Psoas muscle (tissue), 7 donors: ENCODE measurements at regions not wholly inside any gene's neighbourhood (a gene's known extent, or its start where the extent isn't known, plus 50 kb on each side); places are given as distances from the start of the nearest gene placed in this dataset.

ENCODE experiments used
- ATAC-seq, 4 donors: fragments of 200-7000 bp; cut with Tn5 transposase; one replicate each; pipeline ENCODE4 v1.9.1; 2020; ENCODE audit warnings: moderate library complexity in 3 of 4, mild to moderate bottlenecking in 2 of 4
- DNase-seq, 2 donors: peaks; one replicate each; pipeline ENCODE4 v3.0.0-alpha.2; 2020
- H3K27ac ChIP-seq: fragments of 200-600 bp; one replicate; pipeline ENCODE4 v1.8.0; 2022
- H3K27me3 ChIP-seq, 3 donors: fragments of 200-600 bp in 1 of 3; one replicate each; pipeline versions ENCODE4 v1.6.1 to v1.8.0; 2013 to 2022; ENCODE audit warnings: low read length in 2 of 3, mild to moderate bottlenecking in 2 of 3, moderate library complexity in 1 of 3; ENCODE audit not compliant: insufficient read depth in 3 of 3
- H3K36me3 ChIP-seq, 2 donors: fragments of 200-600 bp in 1 of 2; one replicate each; pipeline versions ENCODE4 v1.6.1 to v1.8.0; 2013 to 2022; ENCODE audit warnings: low read depth in 1 of 2, mild to moderate bottlenecking in 1 of 2, moderate library complexity in 1 of 2; ENCODE audit not compliant: insufficient read depth in 1 of 2
- H3K4me1 ChIP-seq: fragments of 200-600 bp; one replicate; pipeline ENCODE4 v1.8.0; 2022
- H3K4me3 ChIP-seq: fragments of 200-600 bp; one replicate; pipeline ENCODE4 v1.8.0; 2022; ENCODE audit warnings: mild to moderate bottlenecking
- H3K9me3 ChIP-seq: fragments of 200-600 bp; one replicate; pipeline ENCODE4 v1.8.0; 2022
- CTCF ChIP-seq: fragments of 200-600 bp; IDR thresholded peaks from one replicate; pipeline ENCODE4 v1.8.0; 2022; ENCODE audit warnings: antibody characterized with exemption
- whole genome bisulfite sequencing, 3 donors: extraction: QIAGEN DNeasy Blood & Tissue Kit; methylation state at CpG; one replicate each; pipeline versions ENCODE4 v1.1.6 to v1.1.7; 2013; 5-methylcytosine and 5-hydroxymethylcytosine counted together
- intact Hi-C, 2 donors: fragments of 100-400 bp; cut with DNase I; formaldehyde crosslinking; loops; one replicate each; pipeline versions ENCODE4 v1.11.0 to v1.14.2; 2022
- donor health status: healthy with polysubstance abuse.
- donor health status: DM: no; HTN: no; CAD: no; lungs with moderate emphysema.
- donor health status: Bipolar disorder and iron deficiency.
- donor health status: healthy.
- donor health status: DM: yes; HTN: yes; CAD: no.
- donor health status: DM: no; HTN: no; CAD: no.
- donor health status: DM: yes; HTN: yes; CAD: no.

- no peaks in the 10 kb centered on the region for H3K27me3 ChIP-seq
- DNase-seq (no peak), ATAC-seq (no peak)
- H3K27ac ChIP-seq = no peak overlapping the region
- WGBS, 3 donors = 86 to 91% (median 89%) methylated on average over 30 of the region's 30 CpGs
- H3K4me1 ChIP-seq = no peaks in the 10 kb centered on the region
- no peaks in the 10 kb centered on the region for H3K9me3 ChIP-seq
- intact Hi-C loops = no loop called here
- no peaks in the 10 kb centered on the region for H3K36me3 ChIP-seq
- no peak overlapping the region for H3K4me3 ChIP-seq
- no peak for TF ChIP-seq CTCF
These were observed 188.0 kb downstream of the DLL1 start for GRCh38 chr6:170102582-170103481.

DNA sequence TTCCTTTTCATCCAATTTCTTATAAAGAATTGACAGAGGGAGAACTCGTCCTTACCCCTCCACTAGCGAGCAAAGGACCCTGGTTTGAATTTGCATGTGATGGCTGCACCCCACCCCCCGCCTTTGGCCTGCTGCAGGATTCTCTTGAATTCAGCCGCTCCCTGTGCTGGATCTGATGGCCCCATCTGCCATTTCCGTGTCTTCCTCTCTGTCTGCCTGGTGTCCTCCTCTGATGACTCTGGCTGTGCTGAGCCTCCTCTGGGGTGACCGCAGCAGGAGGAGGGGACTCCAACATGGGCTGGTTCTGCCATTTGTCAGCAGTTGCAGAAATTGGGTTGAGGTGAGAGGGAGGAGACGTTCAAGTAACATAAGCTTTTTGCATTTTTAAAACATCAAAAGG is 188.8 kb downstream of the DLL1 start:
- intact Hi-C loops = no loop called here
- Histone ChIP-seq H3K9me3 (no peaks in the 10 kb centered on the region), H3K27me3 (no peaks in the 10 kb centered on the region), H3K4me3 (no peak overlapping the region), H3K36me3 (no peaks in the 10 kb centered on the region), H3K27ac (no peak overlapping the region), H3K4me1 (peaks cover 2% of the 10 kb centered on the region)
- 87 to 91% (median 90%) methylated on average over 7 of the region's 7 CpGs for WGBS, 3 donors
- no peak for DNase-seq
- no peak for ATAC-seq
- TF ChIP-seq CTCF = no peak

DNA sequence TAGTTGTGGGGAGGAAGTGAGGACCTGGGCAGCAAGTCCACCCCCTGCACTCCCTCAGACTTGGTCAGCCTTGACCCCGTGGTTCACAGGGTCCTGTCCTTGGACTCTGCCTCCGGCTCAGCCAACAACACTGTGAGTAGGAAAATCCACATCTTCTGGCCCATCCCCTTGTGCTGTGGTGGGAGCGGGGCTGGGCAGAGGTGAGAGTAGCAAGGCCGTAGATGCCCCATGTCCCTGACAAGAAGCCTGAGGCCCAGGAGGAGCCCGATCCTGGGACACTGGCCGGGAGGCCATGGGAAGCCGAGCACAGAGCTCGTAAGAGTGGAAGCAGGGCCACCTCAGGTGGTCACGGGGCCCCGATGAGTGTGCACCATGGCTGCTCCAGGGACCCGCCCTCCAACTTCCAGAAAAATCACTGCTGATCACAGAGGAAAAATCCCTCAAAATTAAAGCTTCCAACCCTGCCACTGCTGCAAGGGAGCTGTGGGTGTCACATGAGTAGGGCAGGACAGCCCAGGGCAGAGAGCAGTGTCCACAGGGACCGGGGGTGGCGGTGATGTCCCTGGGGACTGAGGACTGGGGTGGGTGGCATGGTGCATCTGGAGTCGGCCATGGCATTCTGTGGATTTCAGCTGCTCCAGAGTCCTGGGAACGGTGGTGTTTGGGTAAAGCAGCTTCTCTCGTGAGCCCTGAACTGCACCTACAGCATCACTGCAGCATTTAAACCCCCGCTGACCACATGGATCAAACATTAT is 189.4 kb downstream of the DLL1 start:
- Histone ChIP-seq H3K36me3 (no peaks in the 10 kb centered on the region), H3K27me3 (no peaks in the 10 kb centered on the region), H3K9me3 (no peaks in the 10 kb centered on the region), H3K4me3 (no peak overlapping the region), H3K27ac (no peak overlapping the region), H3K4me1 (peaks cover 8% of the 10 kb centered on the region)
- DNase-seq = peak in 1 of 2 donors; percentile 38
- intact Hi-C loops = no loop called here
- no peak for ATAC-seq
- no peak for TF ChIP-seq CTCF
- WGBS, 3 donors = 94 to 97% (median 95%) methylated on average over 17 of the region's 17 CpGs

DNA sequence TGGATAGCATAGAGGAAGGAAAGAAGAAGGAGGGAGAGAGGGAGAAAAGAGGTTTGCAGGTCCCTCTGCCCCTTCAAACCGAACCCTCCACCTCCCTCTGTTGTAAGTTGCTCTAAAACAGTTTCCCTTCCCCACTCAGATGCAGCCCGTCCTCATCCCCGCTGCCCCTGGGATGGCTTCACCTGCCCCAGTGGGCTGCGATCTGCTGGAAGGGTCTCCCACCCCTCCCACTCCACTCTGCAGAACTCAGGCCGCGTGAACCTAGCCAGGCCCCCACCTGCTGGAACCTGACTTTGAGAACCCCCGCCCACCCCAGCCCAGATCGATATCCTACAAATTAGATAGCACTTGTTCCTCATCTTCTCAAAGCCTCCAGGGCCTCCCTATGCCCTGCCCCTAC is 190.8 kb downstream of the DLL1 start:
- 85 to 89% (median 88%) methylated on average over 8 of the region's 8 CpGs for WGBS, 3 donors
- DNase-seq (no peak), ATAC-seq (no peak)
- H3K36me3 ChIP-seq = no peaks in the 10 kb centered on the region
- peaks cover 16% of the 10 kb centered on the region for H3K4me1 ChIP-seq
- intact Hi-C loops = no loop called here
- no peak overlapping the region for H3K4me3 ChIP-seq
- TF ChIP-seq CTCF = no peak
- H3K27me3 ChIP-seq = no peaks in the 10 kb centered on the region
- no peak overlapping the region for H3K27ac ChIP-seq
- H3K9me3 ChIP-seq = no peaks in the 10 kb centered on the region
